ENCODE measurements at regions not wholly inside any gene's neighbourhood (a gene's known extent, or its start where the extent isn't known, plus 50 kb on each side); places are given as distances from the start of the nearest gene placed in this dataset.

- DNase-seq (ENCODE audit: low spot score in 2 of 2), result no peak
- no peaks in the 10 kb centered on the region for H3K4me1 ChIP-seq
- H3K27ac ChIP-seq, result no peak overlapping the region
- H3K4me3 ChIP-seq, result no peak overlapping the region
- H3K9me3 ChIP-seq, result no peaks in the 10 kb centered on the region
- no peaks in the 10 kb centered on the region for H3K27me3 ChIP-seq
- H3K36me3 ChIP-seq, result no peaks in the 10 kb centered on the region
- intact Hi-C loops (cut with DNase I; ENCODE audit: low total_unique reads), result no loop called here
- TF ChIP-seq POLR2A (IDR thresholded peaks at IDR 0.05), result no peak
- no peak for TF ChIP-seq CTCF (IDR thresholded peaks at IDR 0.05)
- TF ChIP-seq POLR2AphosphoS5 (IDR thresholded peaks at IDR 0.05), result no peak
Measured at GRCh38 chr18:40907842-40908241, 1047.2 kb upstream of the PIK3C3 start.

- Histone ChIP-seq H3K27me3 (no peaks in the 10 kb centered on the region), H3K4me3 (no peak overlapping the region), H3K36me3 (no peaks in the 10 kb centered on the region), H3K27ac (no peak overlapping the region), H3K9me3 (no peaks in the 10 kb centered on the region), H3K4me1 (no peaks in the 10 kb centered on the region)
- no peak for DNase-seq (ENCODE audit: low spot score in 2 of 2)
- TF ChIP-seq POLR2AphosphoS5 (IDR thresholded peaks at IDR 0.05) (no peak), CTCF (IDR thresholded peaks at IDR 0.05) (no peak), POLR2A (IDR thresholded peaks at IDR 0.05) (no peak)
- intact Hi-C loops (cut with DNase I; ENCODE audit: low total_unique reads), result no loop called here
Measured at GRCh38 chr18:40904295-40904694, 1050.7 kb upstream of the PIK3C3 start.

GRCh38 chr18:40902436-40902835 lies 1052.6 kb upstream of the PIK3C3 start:
- intact Hi-C loops (cut with DNase I; ENCODE audit: low total_unique reads), result no loop called here
- Histone ChIP-seq H3K27ac (no peak overlapping the region), H3K27me3 (no peaks in the 10 kb centered on the region), H3K9me3 (no peaks in the 10 kb centered on the region), H3K4me1 (no peaks in the 10 kb centered on the region), H3K36me3 (no peaks in the 10 kb centered on the region), H3K4me3 (no peak overlapping the region)
- no peak for DNase-seq (ENCODE audit: low spot score in 2 of 2)
- no peak for TF ChIP-seq POLR2AphosphoS5 (IDR thresholded peaks at IDR 0.05)
- TF ChIP-seq POLR2A (IDR thresholded peaks at IDR 0.05), result no peak
- TF ChIP-seq CTCF (IDR thresholded peaks at IDR 0.05), result no peak

- no peak overlapping the region for H3K4me3 ChIP-seq
Measured at GRCh38 chr18:40897884-40898283, 1057.2 kb upstream of the PIK3C3 start.

GRCh38 chr18:40883271-40883670 lies 1071.8 kb upstream of the PIK3C3 start:
- Histone ChIP-seq H3K4me1 (no peaks in the 10 kb centered on the region), H3K9me3 (no peaks in the 10 kb centered on the region), H3K27me3 (no peaks in the 10 kb centered on the region), H3K4me3 (no peak overlapping the region), H3K27ac (no peak overlapping the region), H3K36me3 (no peaks in the 10 kb centered on the region)
- TF ChIP-seq CTCF (IDR thresholded peaks at IDR 0.05) (no peak), POLR2AphosphoS5 (IDR thresholded peaks at IDR 0.05) (no peak), POLR2A (IDR thresholded peaks at IDR 0.05) (no peak)
- intact Hi-C loops (cut with DNase I; ENCODE audit: low total_unique reads), result no loop called here
- no peak for DNase-seq (ENCODE audit: low spot score in 2 of 2)

More at GRCh38 chr18:40897884-40898283, 1057.2 kb upstream of the PIK3C3 start:
- Histone ChIP-seq H3K36me3 (no peaks in the 10 kb centered on the region), H3K27ac (no peak overlapping the region), H3K4me1 (no peaks in the 10 kb centered on the region), H3K27me3 (no peaks in the 10 kb centered on the region), H3K9me3 (peaks cover 0 to 8% of the 10 kb centered on the region in 2 donors)
- TF ChIP-seq CTCF (IDR thresholded peaks at IDR 0.05) (no peak), POLR2A (IDR thresholded peaks at IDR 0.05) (no peak), POLR2AphosphoS5 (IDR thresholded peaks at IDR 0.05) (no peak)
- DNase-seq (ENCODE audit: low spot score in 2 of 2), result no peak
- intact Hi-C loops (cut with DNase I; ENCODE audit: low total_unique reads), result no loop called here
